B cell (primary cell): ENCODE measurements at regions not wholly inside any gene's neighbourhood (a gene's known extent, or its start where the extent isn't known, plus 50 kb on each side); places are given as distances from the start of the nearest gene placed in this dataset.

Source experiments
- ATAC-seq: fragments of 200-7000 bp; cut with Tn5 transposase; one replicate; pipeline ENCODE4 v1.10.0; 2021; ENCODE audit warnings: low read depth, mild to moderate bottlenecking, moderate number of reproducible peaks, moderate library complexity
- CTCF ChIA-PET: fragments of 350-600 bp; sonication (Branson Sonifier 250); formaldehyde crosslinking; loops from one replicate; lab custom pipeline; 2021; ENCODE audit warnings: antibody characterized with exemption, inconsistent platforms; lab: Charles Lee
- POLR2A ChIA-PET: fragments of 350-600 bp; sonication (Branson Sonifier 250); formaldehyde crosslinking; loops from one replicate; lab custom pipeline; 2021; ENCODE audit warnings: antibody characterized with exemption; lab: Charles Lee
- DNase-seq: peaks from one replicate; pipeline ENCODE4 v3.0.0; 2013
- H2AFZ ChIP-seq: 2 replicates; pipeline ENCODE4 v1.6.1; 2012; ENCODE audit warnings: mild to moderate bottlenecking, low read depth, low read length; ENCODE audit not compliant: insufficient read depth, poor library complexity, severe bottlenecking
- H3K27ac ChIP-seq, 2 donors: 1 replicate in 1 of 2; 2 replicates in 1 of 2; pipeline ENCODE4 v1.5.1; 2012 to 2013; ENCODE audit warnings: low read length in 2 of 2, mild to moderate bottlenecking in 2 of 2, moderate library complexity in 1 of 2
- H3K27me3 ChIP-seq, 4 experiments: fragments of 200-600 bp in 1 of 4; sonication (generic) in 1 of 4; replicated peaks in 1 of 4; 1 replicate in 2 of 4; 2 replicates in 2 of 4; pipeline versions ENCODE4 v1.6.1 to v1.7.0; 2013 to 2016; ENCODE audit warnings: low read length in 3 of 4, mild to moderate bottlenecking in 2 of 4, mixed read lengths in 1 of 4, moderate library complexity in 1 of 4; ENCODE audit not compliant: insufficient read depth in 4 of 4, control insufficient read depth in 3 of 4; ENCODE audit errors: control extremely low read depth in 1 of 4
- H3K36me3 ChIP-seq, 2 experiments: replicated peaks in 1 of 2; 1 replicate in 1 of 2; 2 replicates in 1 of 2; pipeline versions ENCODE4 v1.6.1 to v1.7.1; 2013; ENCODE audit warnings: low read length in 1 of 2; ENCODE audit not compliant: insufficient read depth in 2 of 2, control insufficient read depth in 1 of 2; ENCODE audit errors: control extremely low read depth in 1 of 2, extremely low read depth in 1 of 2
- H3K4me1 ChIP-seq, 2 donors: fragments of 200-600 bp in 1 of 2; sonication (generic) in 1 of 2; 1 replicate in 1 of 2; 2 replicates in 1 of 2; pipeline versions ENCODE4 v1.5.1 to v1.6.1; 2013 to 2017; ENCODE audit warnings: low read length in 2 of 2; ENCODE audit not compliant: control insufficient read depth in 2 of 2, insufficient read depth in 2 of 2
- H3K4me2 ChIP-seq: replicated peaks from 2 replicates; pipeline ENCODE3; 2012; ENCODE audit warnings: mild to moderate bottlenecking, low read depth, low read length; ENCODE audit not compliant: poor library complexity, severe bottlenecking
- H3K4me3 ChIP-seq, 5 experiments: fragments of 200-600 bp in 1 of 5; sonication (generic) in 1 of 5; 1 replicate in 3 of 5; 2 replicates in 2 of 5; pipeline versions ENCODE4 v1.5.1 to v1.7.0; 2011 to 2016; ENCODE audit warnings: low read length in 4 of 5, mild to moderate bottlenecking in 4 of 5, low read depth in 2 of 5, control low read depth in 1 of 5, moderate library complexity in 1 of 5; ENCODE audit not compliant: insufficient read depth in 1 of 5; ENCODE audit errors: control extremely low read depth in 1 of 5, extremely low read depth in 1 of 5
- H3K79me2 ChIP-seq: fragments of 200-600 bp; sonication (generic); one replicate; pipeline ENCODE4 v1.6.0; 2016; ENCODE audit warnings: low read length; ENCODE audit not compliant: control insufficient read depth, insufficient read depth
- H3K9ac ChIP-seq: fragments of 200-600 bp; sonication (generic); 2 replicates; pipeline ENCODE4 v1.6.1; 2017; ENCODE audit warnings: mild to moderate bottlenecking, low read length, moderate library complexity
- H3K9me3 ChIP-seq, 3 donors: one replicate each; pipeline versions ENCODE4 v1.6.1 to v1.7.1; 2013; ENCODE audit warnings: low read length in 2 of 3; ENCODE audit not compliant: control insufficient read depth in 2 of 3, insufficient read depth in 1 of 3; ENCODE audit errors: control extremely low read depth in 1 of 3
- H4K20me1 ChIP-seq: 2 replicates; pipeline ENCODE4 v1.6.0; 2012; ENCODE audit warnings: mild to moderate bottlenecking, low read length; ENCODE audit not compliant: insufficient read depth, control insufficient read depth, poor library complexity, severe bottlenecking
- H3K27ac Mint-ChIP-seq: one replicate; pipeline ENCODE4 v1.8.0; 2021; ENCODE audit warnings: mixed read lengths
- H3K27me3 Mint-ChIP-seq: one replicate; pipeline ENCODE4 v1.8.0; 2021; ENCODE audit warnings: mixed read lengths
- H3K4me1 Mint-ChIP-seq: one replicate; pipeline ENCODE4 v1.8.0; 2021; ENCODE audit warnings: mixed read lengths
- H3K4me3 Mint-ChIP-seq: one replicate; pipeline ENCODE4 v1.8.0; 2021; ENCODE audit warnings: mixed read lengths
- H3K9me3 Mint-ChIP-seq: one replicate; pipeline ENCODE4 v1.8.0; 2022; ENCODE audit warnings: mixed read lengths; ENCODE audit not compliant: insufficient read depth
- EZH2 ChIP-seq: IDR thresholded peaks from 2 replicates; pipeline ENCODE4 v1.6.1; 2012; ENCODE audit warnings: borderline replicate concordance, low read depth, mild to moderate bottlenecking, moderate library complexity, low read length; ENCODE audit not compliant: insufficient read depth, poor library complexity, severe bottlenecking
- WGBS: methylation state at CpG from one replicate; pipeline ENCODE4 v1.1.5; 2013; ENCODE audit warnings: missing lambda C conversion rate; ENCODE audit not compliant: insufficient coverage; 5-methylcytosine and 5-hydroxymethylcytosine counted together
- intact Hi-C: fragments of 100-400 bp; cut with micrococcal nuclease; formaldehyde crosslinking; loops from one replicate; pipeline ENCODE4 v1.10.0; 2022
- TF ChIP-seq, protein P1 (sequence below): fragments of 200-600 bp; IDR thresholded peaks from one replicate; pipeline ENCODE4 v1.8.0; 2022; ENCODE audit warnings: antibody characterized with exemption, mild to moderate bottlenecking

DNA sequence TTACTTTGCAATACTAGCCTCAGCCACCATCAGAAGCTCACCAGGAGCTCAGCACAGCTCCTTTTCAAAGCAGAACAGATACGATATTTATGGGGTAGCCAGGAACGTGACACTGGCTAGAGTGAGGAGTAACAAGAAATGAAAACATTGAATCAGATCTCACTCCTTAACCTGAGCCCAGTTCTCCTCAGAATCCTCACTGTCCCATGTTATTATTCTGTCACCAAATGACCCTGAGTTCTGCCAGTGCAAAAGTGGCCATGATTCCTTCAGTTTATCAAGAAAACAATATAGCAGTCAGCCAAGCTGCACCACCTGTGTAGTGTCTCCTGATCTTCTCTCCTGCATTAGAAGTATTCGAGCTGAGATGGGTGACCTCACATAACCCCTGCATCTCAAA lies 956.7 kb downstream of the TUSC7 start:
- H3K9ac ChIP-seq = no peak overlapping the region
- H3K4me1 Mint-ChIP-seq = no peaks in the 10 kb centered on the region
- no peak for TF ChIP-seq EZH2
- TF ChIP-seq, protein P1, sequence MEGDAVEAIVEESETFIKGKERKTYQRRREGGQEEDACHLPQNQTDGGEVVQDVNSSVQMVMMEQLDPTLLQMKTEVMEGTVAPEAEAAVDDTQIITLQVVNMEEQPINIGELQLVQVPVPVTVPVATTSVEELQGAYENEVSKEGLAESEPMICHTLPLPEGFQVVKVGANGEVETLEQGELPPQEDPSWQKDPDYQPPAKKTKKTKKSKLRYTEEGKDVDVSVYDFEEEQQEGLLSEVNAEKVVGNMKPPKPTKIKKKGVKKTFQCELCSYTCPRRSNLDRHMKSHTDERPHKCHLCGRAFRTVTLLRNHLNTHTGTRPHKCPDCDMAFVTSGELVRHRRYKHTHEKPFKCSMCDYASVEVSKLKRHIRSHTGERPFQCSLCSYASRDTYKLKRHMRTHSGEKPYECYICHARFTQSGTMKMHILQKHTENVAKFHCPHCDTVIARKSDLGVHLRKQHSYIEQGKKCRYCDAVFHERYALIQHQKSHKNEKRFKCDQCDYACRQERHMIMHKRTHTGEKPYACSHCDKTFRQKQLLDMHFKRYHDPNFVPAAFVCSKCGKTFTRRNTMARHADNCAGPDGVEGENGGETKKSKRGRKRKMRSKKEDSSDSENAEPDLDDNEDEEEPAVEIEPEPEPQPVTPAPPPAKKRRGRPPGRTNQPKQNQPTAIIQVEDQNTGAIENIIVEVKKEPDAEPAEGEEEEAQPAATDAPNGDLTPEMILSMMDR = no peak
- no peaks in the 10 kb centered on the region for H3K79me2 ChIP-seq
- H3K27ac Mint-ChIP-seq = no peak overlapping the region
- no peak overlapping the region for H3K27ac ChIP-seq
- intact Hi-C loops = no loop called here
- H2AFZ ChIP-seq = no peak overlapping the region
- no peak for DNase-seq
- CTCF ChIA-PET = no interaction called here
- H3K27me3 ChIP-seq = no peaks in the 10 kb centered on the region
- no peak overlapping the region for H3K4me2 ChIP-seq
- no peaks in the 10 kb centered on the region for H3K9me3 ChIP-seq
- POLR2A ChIA-PET = no interaction called here
- no peak for ATAC-seq
- H3K36me3 ChIP-seq = no peaks in the 10 kb centered on the region
- H3K4me3 ChIP-seq = no peak overlapping the region
- peaks cover 2% of the 10 kb centered on the region for H3K9me3 Mint-ChIP-seq
- no peaks in the 10 kb centered on the region for H4K20me1 ChIP-seq
- no peaks in the 10 kb centered on the region for H3K27me3 Mint-ChIP-seq
- WGBS = 10% methylated on average over 2 of the region's 3 CpGs
- H3K4me1 ChIP-seq = no peaks in the 10 kb centered on the region
- no peak overlapping the region for H3K4me3 Mint-ChIP-seq

DNA sequence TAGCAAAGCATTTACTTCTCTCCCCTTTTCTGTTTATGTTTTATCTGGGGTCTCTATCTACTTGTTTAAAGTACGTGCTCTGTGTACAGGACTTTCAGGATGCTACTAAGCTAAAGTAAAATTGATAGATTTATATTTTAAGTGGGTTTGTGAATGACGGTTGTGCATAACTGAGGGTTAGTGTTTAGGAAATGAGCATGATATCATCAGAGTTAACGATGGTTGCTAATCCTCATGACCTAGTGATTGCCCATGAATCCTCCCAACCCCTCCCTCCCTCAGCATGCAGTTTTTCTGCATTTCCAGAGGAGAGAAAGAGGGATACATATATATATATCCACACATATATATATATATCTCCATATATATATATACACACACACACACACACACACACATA lies 957.2 kb downstream of the TUSC7 start:
- ChIA-PET CTCF (no interaction called here), POLR2A (no interaction called here)
- no peaks in the 10 kb centered on the region for H3K4me1 ChIP-seq
- H3K27ac Mint-ChIP-seq = no peak overlapping the region
- no peak overlapping the region for H3K4me2 ChIP-seq
- H3K27me3 Mint-ChIP-seq = no peaks in the 10 kb centered on the region
- peaks cover 2% of the 10 kb centered on the region for H3K9me3 Mint-ChIP-seq
- WGBS = no CpG with 5 or more reads among the region's 3 CpGs
- no peaks in the 10 kb centered on the region for H3K9me3 ChIP-seq
- no peaks in the 10 kb centered on the region for H3K27me3 ChIP-seq
- intact Hi-C loops = no loop called here
- H3K27ac ChIP-seq = no peak overlapping the region
- H4K20me1 ChIP-seq = no peaks in the 10 kb centered on the region
- H2AFZ ChIP-seq = no peak overlapping the region
- no peaks in the 10 kb centered on the region for H3K4me1 Mint-ChIP-seq
- no peaks in the 10 kb centered on the region for H3K79me2 ChIP-seq
- no peak for ATAC-seq
- H3K4me3 ChIP-seq = no peak overlapping the region
- no peak overlapping the region for H3K9ac ChIP-seq
- no peak for DNase-seq
- TF ChIP-seq, protein P1 = no peak
- TF ChIP-seq EZH2 = no peak
- no peaks in the 10 kb centered on the region for H3K36me3 ChIP-seq
- H3K4me3 Mint-ChIP-seq = no peak overlapping the region
